Parathyroid adenoma (tissue), 2 donors: ENCODE measurements at regions not wholly inside any gene's neighbourhood (a gene's known extent, or its start where the extent isn't known, plus 50 kb on each side); places are given as distances from the start of the nearest gene placed in this dataset.

Experiments used
- H2AFZ ChIP-seq: fragments of 300-600 bp; sonication (generic); one replicate; pipeline ENCODE4 v1.7.0; 2017; ENCODE audit warnings: antibody characterized with exemption, mild to moderate bottlenecking
- H3K27ac ChIP-seq: fragments of 300-600 bp; sonication (generic); one replicate; pipeline ENCODE4 v1.7.0; 2017
- H3K27me3 ChIP-seq: fragments of 300-600 bp; sonication (generic); one replicate; pipeline ENCODE4 v1.7.0; 2017; ENCODE audit warnings: low read length; ENCODE audit not compliant: control insufficient read depth, insufficient read depth
- H3K36me3 ChIP-seq: fragments of 300-600 bp; sonication (generic); one replicate; pipeline ENCODE4 v1.7.0; 2017; ENCODE audit warnings: low read length; ENCODE audit not compliant: control insufficient read depth, insufficient read depth
- H3K4me1 ChIP-seq: fragments of 300-600 bp; sonication (generic); one replicate; pipeline ENCODE4 v1.7.0; 2017; ENCODE audit warnings: control low read depth
- H3K4me2 ChIP-seq: fragments of 300-600 bp; sonication (generic); one replicate; pipeline ENCODE4 v1.7.0; 2017; ENCODE audit warnings: low read length
- H3K4me3 ChIP-seq: fragments of 300-600 bp; sonication (generic); one replicate; pipeline ENCODE4 v1.7.0; 2017; ENCODE audit warnings: low read depth, low read length
- H3K79me2 ChIP-seq: fragments of 300-600 bp; sonication (generic); one replicate; pipeline ENCODE4 v1.7.0; 2017; ENCODE audit warnings: control low read depth
- H3K9ac ChIP-seq: fragments of 300-600 bp; sonication (generic); one replicate; pipeline ENCODE4 v1.7.0; 2017; ENCODE audit warnings: mild to moderate bottlenecking
- H3K9me3 ChIP-seq: fragments of 300-600 bp; sonication (generic); one replicate; pipeline ENCODE4 v1.7.0; 2017; ENCODE audit warnings: low read length; ENCODE audit not compliant: control insufficient read depth
- CTCF ChIP-seq: fragments of 300-600 bp; sonication (generic); IDR thresholded peaks from one replicate; pipeline ENCODE4 v1.7.0; 2017; ENCODE audit warnings: antibody characterized with exemption, mild to moderate bottlenecking
- donor health status: primary hyperparathyroidism.

GRCh38 chr4:82136161-82136801 lies 237.5 kb downstream of the HNRNPD start:
- Histone ChIP-seq H2AFZ (no peak overlapping the region), H3K4me3 (no peak overlapping the region), H3K4me1 (no peaks in the 10 kb centered on the region), H3K79me2 (no peaks in the 10 kb centered on the region), H3K27ac (no peak overlapping the region), H3K27me3 (no peaks in the 10 kb centered on the region), H3K4me2 (no peak overlapping the region), H3K9me3 (no peaks in the 10 kb centered on the region), H3K36me3 (no peaks in the 10 kb centered on the region), H3K9ac (no peak overlapping the region)
- TF ChIP-seq CTCF: no peak

GRCh38 chr4:82128355-82128754 lies 245.4 kb downstream of the HNRNPD start:
- H3K36me3 ChIP-seq: no peaks in the 10 kb centered on the region
- H3K9ac ChIP-seq: no peak overlapping the region
- H3K27ac ChIP-seq: no peak overlapping the region
- H3K4me2 ChIP-seq: no peak overlapping the region
- no peak for TF ChIP-seq CTCF
- H2AFZ ChIP-seq: no peak overlapping the region
- H3K9me3 ChIP-seq: no peaks in the 10 kb centered on the region
- no peak overlapping the region for H3K4me3 ChIP-seq
- no peaks in the 10 kb centered on the region for H3K4me1 ChIP-seq
- H3K27me3 ChIP-seq: no peaks in the 10 kb centered on the region
- H3K79me2 ChIP-seq: no peaks in the 10 kb centered on the region

DNA sequence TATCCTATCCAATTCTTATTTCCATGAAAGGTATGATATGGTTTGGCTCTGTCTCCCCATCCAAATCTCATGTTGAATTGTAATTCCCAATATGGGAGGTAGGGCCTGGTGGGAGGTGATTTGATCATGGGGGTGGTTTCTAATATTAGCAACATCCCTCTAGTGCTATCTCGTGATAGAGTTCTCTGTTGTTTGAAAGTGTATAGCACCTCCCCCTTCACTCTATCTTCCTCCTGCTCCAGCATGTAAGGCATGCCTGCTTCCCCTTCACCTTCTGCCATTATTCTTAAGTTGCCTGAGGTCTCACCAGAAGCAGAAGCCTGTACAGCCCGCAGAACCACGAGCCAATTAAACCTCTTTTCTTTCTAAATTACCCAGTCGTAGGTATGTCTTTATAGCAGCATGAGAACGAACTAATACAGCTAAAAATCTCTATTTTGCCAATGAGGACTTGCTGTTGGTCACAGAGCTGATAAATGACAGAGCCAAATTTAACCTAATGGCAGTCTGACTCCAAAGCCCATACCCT lies 247.2 kb downstream of the HNRNPD start:
- no peaks in the 10 kb centered on the region for H3K79me2 ChIP-seq
- no peak for TF ChIP-seq CTCF

GRCh38 chr4:82125787-82126297 lies 247.9 kb downstream of the HNRNPD start:
- Histone ChIP-seq H3K36me3 (no peaks in the 10 kb centered on the region), H3K27ac (no peak overlapping the region), H2AFZ (no peak overlapping the region), H3K4me2 (no peak overlapping the region), H3K27me3 (no peaks in the 10 kb centered on the region), H3K4me1 (no peaks in the 10 kb centered on the region), H3K9ac (no peak overlapping the region), H3K79me2 (no peaks in the 10 kb centered on the region), H3K9me3 (no peaks in the 10 kb centered on the region), H3K4me3 (no peak overlapping the region)
- no peak for TF ChIP-seq CTCF

More for the DNA sequence above, 247.2 kb downstream of the HNRNPD start:
- no peaks in the 10 kb centered on the region for H3K4me1 ChIP-seq
- H3K27ac ChIP-seq: no peak overlapping the region
- no peak overlapping the region for H2AFZ ChIP-seq
- H3K36me3 ChIP-seq: no peaks in the 10 kb centered on the region
- H3K4me3 ChIP-seq: no peak overlapping the region
- H3K27me3 ChIP-seq: no peaks in the 10 kb centered on the region
- H3K4me2 ChIP-seq: no peak overlapping the region
- H3K9ac ChIP-seq: no peak overlapping the region
- no peaks in the 10 kb centered on the region for H3K9me3 ChIP-seq
